OCI-LY7 (cell line): ENCODE measurements at regions not wholly inside any gene's neighbourhood (a gene's known extent, or its start where the extent isn't known, plus 50 kb on each side); places are given as distances from the start of the nearest gene placed in this dataset.

Experiments used
- EZH2phosphoT487 ChIP-seq: fragments of 200-600 bp; sonication (generic); IDR thresholded peaks from 2 replicates; pipeline ENCODE4 v1.6.1; 2018; ENCODE audit warnings: low read depth, borderline replicate concordance, mild to moderate bottlenecking, mixed run types, antibody characterized with exemption, low read length, moderate library complexity, mixed read lengths
- TF ChIP-seq, protein P1 (sequence below): fragments of 200-600 bp; sonication (generic); conservative IDR thresholded peaks from 2 replicates; pipeline ENCODE4 v1.5.1; 2014; ENCODE audit warnings: mild to moderate bottlenecking, antibody characterized with exemption, low read length, moderate library complexity, mixed read lengths

DNA sequence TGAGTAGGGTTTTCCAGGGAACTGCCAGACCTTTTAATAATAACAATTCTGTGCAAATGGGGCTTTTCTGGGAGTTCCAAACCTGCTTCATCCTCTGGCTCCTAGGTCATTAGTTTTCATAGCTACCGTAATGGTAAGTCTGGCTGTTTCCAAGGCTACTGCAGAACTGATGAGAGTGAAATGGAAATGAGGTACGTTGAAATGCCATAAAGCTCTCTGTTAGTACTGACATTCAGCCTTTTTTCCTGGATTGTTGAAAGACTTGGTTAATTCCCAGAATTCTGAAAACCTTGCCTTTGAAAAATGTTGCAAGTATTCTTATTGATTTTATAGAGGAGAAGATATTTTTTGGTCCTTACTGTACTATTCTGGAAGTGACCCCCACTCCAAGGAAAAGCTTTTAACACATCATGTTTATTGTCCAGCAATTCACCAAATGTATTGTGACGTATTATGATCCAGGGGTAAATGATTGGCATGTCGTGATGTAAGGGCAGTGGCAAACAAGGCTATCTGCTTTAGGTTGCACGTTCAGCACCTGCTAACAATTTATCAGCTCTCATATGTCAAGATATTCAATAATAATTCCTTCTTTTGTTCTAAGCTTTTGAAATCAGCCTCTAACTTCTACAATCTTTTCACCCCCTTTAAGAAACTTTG is 767.0 kb upstream of the RAB6C start:
- TF ChIP-seq, protein P1, sequence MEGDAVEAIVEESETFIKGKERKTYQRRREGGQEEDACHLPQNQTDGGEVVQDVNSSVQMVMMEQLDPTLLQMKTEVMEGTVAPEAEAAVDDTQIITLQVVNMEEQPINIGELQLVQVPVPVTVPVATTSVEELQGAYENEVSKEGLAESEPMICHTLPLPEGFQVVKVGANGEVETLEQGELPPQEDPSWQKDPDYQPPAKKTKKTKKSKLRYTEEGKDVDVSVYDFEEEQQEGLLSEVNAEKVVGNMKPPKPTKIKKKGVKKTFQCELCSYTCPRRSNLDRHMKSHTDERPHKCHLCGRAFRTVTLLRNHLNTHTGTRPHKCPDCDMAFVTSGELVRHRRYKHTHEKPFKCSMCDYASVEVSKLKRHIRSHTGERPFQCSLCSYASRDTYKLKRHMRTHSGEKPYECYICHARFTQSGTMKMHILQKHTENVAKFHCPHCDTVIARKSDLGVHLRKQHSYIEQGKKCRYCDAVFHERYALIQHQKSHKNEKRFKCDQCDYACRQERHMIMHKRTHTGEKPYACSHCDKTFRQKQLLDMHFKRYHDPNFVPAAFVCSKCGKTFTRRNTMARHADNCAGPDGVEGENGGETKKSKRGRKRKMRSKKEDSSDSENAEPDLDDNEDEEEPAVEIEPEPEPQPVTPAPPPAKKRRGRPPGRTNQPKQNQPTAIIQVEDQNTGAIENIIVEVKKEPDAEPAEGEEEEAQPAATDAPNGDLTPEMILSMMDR, result no peak
- no peak for TF ChIP-seq EZH2phosphoT487
